Coronary artery (tissue), 2 donors: ENCODE measurements at regions not wholly inside any gene's neighbourhood (a gene's known extent, or its start where the extent isn't known, plus 50 kb on each side); places are given as distances from the start of the nearest gene placed in this dataset.
"Not testable (repeated sequence)": the region's sequence is repeated elsewhere in the genome, so short reads cannot be mapped to it uniquely, and the experiment has no call there.

Experiments
- DNase-seq: peaks from one replicate; pipeline ENCODE4 v3.0.0-alpha.2; 2017; ENCODE audit warnings: low spot score
- H3K27ac ChIP-seq, 2 donors: fragments of 200-600 bp; sonication (generic); one replicate each; pipeline ENCODE4 v1.5.1; 2016 to 2019
- H3K4me3 ChIP-seq: fragments of 200-600 bp; sonication (generic); 2 replicates; pipeline ENCODE4 v1.5.1; 2016; ENCODE audit warnings: mild to moderate bottlenecking, moderate library complexity
- CTCF ChIP-seq: fragments of 200-600 bp; sonication (generic); IDR thresholded peaks from one replicate; pipeline ENCODE4 v1.5.1; 2019; ENCODE audit warnings: antibody characterized with exemption

- H3K4me3 ChIP-seq, result no peak overlapping the region
- no peak for TF ChIP-seq CTCF
- H3K27ac ChIP-seq, result no peak overlapping the region
- no peak for DNase-seq
These were observed 215.5 kb downstream of the LNPK start for GRCh38 chr2:175786471-175787124.

GRCh38 chr2:175777337-175777736, 224.7 kb downstream of the LNPK start:
- DNase-seq, H3K27ac ChIP-seq, H3K4me3 ChIP-seq: not testable (repeated sequence)

GRCh38 chr2:175769200-175769599, 232.9 kb downstream of the LNPK start:
- H3K27ac ChIP-seq, result no peak overlapping the region
- H3K4me3 ChIP-seq, result no peak overlapping the region
- no peak for DNase-seq
- TF ChIP-seq CTCF, result no peak

- no peak overlapping the region for H3K27ac ChIP-seq
- TF ChIP-seq CTCF, result no peak
- no peak overlapping the region for H3K4me3 ChIP-seq
- DNase-seq, result no peak
These were observed 235.2 kb downstream of the LNPK start for GRCh38 chr2:175766880-175767279.

DNA sequence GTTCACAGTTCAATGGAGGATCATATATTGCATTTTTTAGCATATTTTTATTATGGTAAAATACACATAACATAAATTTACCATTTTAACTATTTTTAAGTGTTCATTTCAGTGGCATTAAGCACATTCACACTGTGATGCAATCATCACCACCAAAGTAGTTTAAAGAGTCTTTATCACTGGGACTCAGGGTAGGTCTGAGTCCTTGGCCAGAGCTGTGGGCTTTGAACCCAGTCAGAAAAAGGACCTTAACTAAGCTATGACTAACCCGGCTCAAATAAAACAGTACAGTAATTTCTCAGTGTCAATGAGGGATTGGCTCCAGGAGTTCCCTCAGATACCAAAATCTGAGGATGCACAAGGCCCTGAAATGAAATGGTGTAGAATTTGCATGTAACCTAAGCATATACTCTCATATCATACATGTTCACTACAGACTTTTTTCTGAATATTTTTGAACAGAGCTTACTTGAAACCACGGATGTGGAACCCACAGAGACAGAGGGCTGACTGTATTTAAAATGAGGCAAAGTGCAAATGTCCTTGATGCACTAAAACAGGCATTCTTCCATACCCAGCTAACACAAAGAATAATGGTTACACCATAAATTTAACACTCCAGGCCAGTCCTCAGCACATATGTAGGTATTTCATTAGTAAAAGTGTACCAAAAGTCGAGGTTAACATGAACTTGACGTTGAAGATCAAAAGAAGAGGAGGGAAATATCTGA, 246.2 kb downstream of the LNPK start:
- no peak for DNase-seq
- H3K27ac ChIP-seq, result no peak overlapping the region
- no peak for TF ChIP-seq CTCF
- no peak overlapping the region for H3K4me3 ChIP-seq

- no peak overlapping the region for H3K4me3 ChIP-seq
- DNase-seq, result no peak
- TF ChIP-seq CTCF, result no peak
- H3K27ac ChIP-seq, result no peak overlapping the region
These were observed 246.9 kb downstream of the LNPK start for GRCh38 chr2:175755169-175755568.

- no peak overlapping the region for H3K4me3 ChIP-seq
- TF ChIP-seq CTCF, result no peak
- H3K27ac ChIP-seq, result no peak overlapping the region
- no peak for DNase-seq
These were observed 251.9 kb downstream of the LNPK start for GRCh38 chr2:175750195-175750594.
